Stimulated activated memory B cell treated with anti-CD40 and anti-IgM and Interleukin-4, amounts not matched to agents 10 μg/mL and 1 μg/mL and 100 μg/mL, for 72 hours (primary cell): ENCODE measurements at regions not wholly inside any gene's neighbourhood (a gene's known extent, or its start where the extent isn't known, plus 50 kb on each side); places are given as distances from the start of the nearest gene placed in this dataset.

ENCODE experiments used
- ATAC-seq: fragments of 150-1000 bp; cut with Tn5 transposase; 2 replicates; pipeline ENCODE4 v1.10.0; 2021
- H3K27ac Mint-ChIP-seq: one replicate; pipeline ENCODE4 v1.8.0; 2022; ENCODE audit warnings: mild to moderate bottlenecking, mixed read lengths
- H3K27me3 Mint-ChIP-seq: one replicate; pipeline ENCODE4 v1.8.0; 2022; ENCODE audit warnings: mixed read lengths
- H3K36me3 Mint-ChIP-seq: one replicate; pipeline ENCODE4 v1.8.0; 2022; ENCODE audit warnings: mixed read lengths
- H3K4me1 Mint-ChIP-seq: one replicate; pipeline ENCODE4 v1.8.0; 2022; ENCODE audit warnings: mixed read lengths
- H3K4me3 Mint-ChIP-seq: one replicate; pipeline ENCODE4 v1.8.0; 2022; ENCODE audit warnings: mild to moderate bottlenecking, moderate library complexity, mixed read lengths
- H3K9me3 Mint-ChIP-seq: one replicate; pipeline ENCODE4 v1.8.0; 2022; ENCODE audit warnings: mixed read lengths

DNA sequence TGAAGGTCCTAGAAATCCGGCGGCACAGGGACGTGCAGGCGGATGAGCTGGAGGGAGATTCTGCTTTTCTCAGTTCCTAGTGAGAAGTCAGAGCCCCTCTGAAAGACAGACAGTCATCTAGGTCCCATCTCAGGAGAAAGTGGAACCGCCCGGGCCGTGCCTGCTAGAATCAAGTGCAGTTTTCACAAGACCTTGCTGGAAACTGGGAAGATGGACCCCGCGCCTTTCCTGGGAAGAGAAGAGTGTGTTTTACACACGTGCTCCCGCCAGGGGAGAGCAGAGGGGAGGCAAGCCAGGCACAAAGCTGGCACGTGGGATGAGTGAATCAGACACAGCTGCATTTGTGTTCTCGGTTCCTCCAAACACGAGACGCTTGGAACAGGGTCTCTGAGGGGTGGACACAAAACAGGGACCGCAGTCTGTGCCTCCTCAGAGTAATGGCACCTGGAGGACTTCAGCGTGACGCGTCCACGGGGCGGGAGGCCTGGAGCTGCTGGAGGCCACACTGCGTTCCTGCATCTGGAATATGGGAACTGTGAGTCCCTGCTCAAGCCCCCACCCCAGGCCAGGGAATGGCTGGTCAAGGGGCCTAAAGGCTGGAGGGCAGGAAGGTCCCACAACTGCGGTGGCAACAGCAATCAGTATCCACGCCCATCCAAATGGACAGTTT is 218.3 kb downstream of the BRD1 start:
- peaks cover 12% of the 10 kb centered on the region for H3K9me3 Mint-ChIP-seq
- no peaks in the 10 kb centered on the region for H3K4me1 Mint-ChIP-seq
- no peak for ATAC-seq
- no peaks in the 10 kb centered on the region for H3K27me3 Mint-ChIP-seq
- H3K27ac Mint-ChIP-seq: no peak overlapping the region
- no peak overlapping the region for H3K4me3 Mint-ChIP-seq
- peaks cover 54% of the 10 kb centered on the region for H3K36me3 Mint-ChIP-seq

DNA sequence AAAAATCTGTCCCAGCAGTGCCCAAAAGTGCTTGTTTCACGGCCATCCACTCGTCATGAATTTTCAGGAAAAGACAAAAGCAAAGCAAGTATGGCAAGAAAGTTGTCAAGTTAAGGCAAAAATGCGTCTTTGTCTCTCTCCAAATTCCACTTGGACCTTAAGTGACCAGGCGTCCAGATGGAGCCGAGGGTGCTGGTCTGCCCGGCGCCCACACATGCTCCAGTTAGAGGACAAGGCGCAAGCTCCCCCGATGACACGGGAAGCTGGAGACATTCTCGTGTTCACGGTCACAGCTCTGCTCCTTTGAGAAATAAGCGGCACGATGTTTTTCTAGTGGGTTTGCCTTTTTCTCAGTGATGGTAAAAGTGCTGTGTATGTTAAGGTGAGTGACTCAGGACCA is 219.0 kb downstream of the BRD1 start:
- H3K36me3 Mint-ChIP-seq: peaks cover 54% of the 10 kb centered on the region
- no peak for ATAC-seq
- H3K27ac Mint-ChIP-seq: no peak overlapping the region
- H3K27me3 Mint-ChIP-seq: no peaks in the 10 kb centered on the region
- H3K4me3 Mint-ChIP-seq: no peak overlapping the region
- no peaks in the 10 kb centered on the region for H3K4me1 Mint-ChIP-seq
- H3K9me3 Mint-ChIP-seq: peaks cover 12% of the 10 kb centered on the region

DNA sequence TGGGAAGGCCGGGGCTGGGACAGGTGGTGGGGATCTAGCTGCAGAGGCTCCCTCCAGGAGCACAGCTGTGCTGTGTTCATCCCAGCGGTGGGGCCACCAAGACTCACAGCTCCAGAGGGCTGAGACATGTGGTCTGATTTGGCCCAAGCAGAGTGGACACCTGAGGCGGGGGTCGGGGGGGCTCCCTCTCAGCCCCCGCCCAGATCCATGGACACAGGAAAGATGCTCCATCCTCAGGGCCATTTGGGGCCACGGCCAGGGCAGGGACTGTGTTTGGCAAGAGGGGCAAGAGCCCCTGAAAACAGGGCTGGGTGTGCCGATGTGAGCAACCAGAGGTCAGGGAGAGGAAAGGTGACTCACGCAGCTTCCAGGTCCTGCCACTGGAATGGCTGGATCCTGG is 219.4 kb downstream of the BRD1 start:
- no peaks in the 10 kb centered on the region for H3K4me1 Mint-ChIP-seq
- no peak for ATAC-seq
- H3K9me3 Mint-ChIP-seq: peaks cover 11% of the 10 kb centered on the region
- no peak overlapping the region for H3K27ac Mint-ChIP-seq
- no peak overlapping the region for H3K4me3 Mint-ChIP-seq
- peaks cover 54% of the 10 kb centered on the region for H3K36me3 Mint-ChIP-seq
- H3K27me3 Mint-ChIP-seq: no peaks in the 10 kb centered on the region

DNA sequence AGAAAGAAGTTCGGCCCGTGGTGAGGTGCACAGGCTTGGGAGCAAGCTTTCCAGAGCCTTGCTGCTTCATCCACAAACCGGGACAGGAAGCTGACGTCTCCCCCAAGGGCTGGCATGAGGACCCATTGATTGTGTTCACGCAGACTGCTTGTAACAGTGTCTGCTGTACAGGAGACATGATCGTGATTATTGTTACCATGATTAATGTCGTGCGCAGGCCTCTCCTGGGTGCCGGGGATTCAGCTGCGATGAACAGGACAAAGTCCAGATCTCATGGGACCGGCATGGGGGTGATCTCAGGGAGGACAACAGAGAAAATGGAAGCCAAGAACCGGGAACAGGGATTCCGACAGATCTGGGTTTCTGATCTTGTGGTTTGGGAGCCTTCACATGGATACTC is 219.9 kb downstream of the BRD1 start:
- peaks cover 9% of the 10 kb centered on the region for H3K9me3 Mint-ChIP-seq
- H3K27ac Mint-ChIP-seq: no peak overlapping the region
- H3K4me1 Mint-ChIP-seq: no peaks in the 10 kb centered on the region
- no peak overlapping the region for H3K4me3 Mint-ChIP-seq
- no peak for ATAC-seq
- no peaks in the 10 kb centered on the region for H3K27me3 Mint-ChIP-seq
- peaks cover 54% of the 10 kb centered on the region for H3K36me3 Mint-ChIP-seq

DNA sequence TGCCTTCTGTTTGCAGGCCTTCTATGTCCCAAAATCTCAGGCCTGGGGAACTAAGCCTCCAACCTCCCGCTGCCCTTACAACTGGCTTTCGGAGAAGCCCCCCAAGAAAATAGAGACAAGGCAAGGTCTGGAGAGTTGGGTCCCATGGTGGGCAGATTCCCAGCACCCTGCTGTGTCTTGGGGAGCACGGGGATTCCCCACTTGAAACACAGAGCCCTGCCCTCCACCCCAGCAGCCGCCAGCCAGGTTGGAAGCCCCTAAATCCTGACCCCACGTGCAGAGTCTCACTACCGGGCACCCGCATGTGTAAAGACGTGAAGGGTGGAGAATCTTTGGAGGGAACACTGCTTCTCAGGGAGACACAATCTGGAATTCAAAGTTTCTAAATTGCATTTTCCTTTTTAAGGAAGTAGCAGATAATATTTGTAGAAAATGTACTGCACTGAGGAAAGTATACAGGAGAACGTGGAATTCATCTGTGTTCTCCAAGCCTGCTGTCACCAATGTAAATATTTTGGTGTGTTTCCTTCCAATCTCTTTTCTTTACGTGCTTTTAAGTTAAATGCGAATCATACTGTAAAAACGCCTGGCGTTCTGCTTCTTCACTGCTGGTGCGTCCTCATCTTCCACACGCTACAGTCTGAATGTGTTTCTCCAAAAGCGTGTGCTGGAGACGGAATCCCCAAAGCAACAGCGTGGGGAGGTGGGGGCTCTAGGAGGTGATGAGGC is 220.9 kb downstream of the BRD1 start:
- ATAC-seq: no peak
- Mint-ChIP-seq H3K36me3 (peaks cover 49% of the 10 kb centered on the region), H3K27me3 (no peaks in the 10 kb centered on the region), H3K27ac (no peak overlapping the region), H3K4me3 (no peak overlapping the region), H3K9me3 (peaks cover 9% of the 10 kb centered on the region), H3K4me1 (no peaks in the 10 kb centered on the region)

DNA sequence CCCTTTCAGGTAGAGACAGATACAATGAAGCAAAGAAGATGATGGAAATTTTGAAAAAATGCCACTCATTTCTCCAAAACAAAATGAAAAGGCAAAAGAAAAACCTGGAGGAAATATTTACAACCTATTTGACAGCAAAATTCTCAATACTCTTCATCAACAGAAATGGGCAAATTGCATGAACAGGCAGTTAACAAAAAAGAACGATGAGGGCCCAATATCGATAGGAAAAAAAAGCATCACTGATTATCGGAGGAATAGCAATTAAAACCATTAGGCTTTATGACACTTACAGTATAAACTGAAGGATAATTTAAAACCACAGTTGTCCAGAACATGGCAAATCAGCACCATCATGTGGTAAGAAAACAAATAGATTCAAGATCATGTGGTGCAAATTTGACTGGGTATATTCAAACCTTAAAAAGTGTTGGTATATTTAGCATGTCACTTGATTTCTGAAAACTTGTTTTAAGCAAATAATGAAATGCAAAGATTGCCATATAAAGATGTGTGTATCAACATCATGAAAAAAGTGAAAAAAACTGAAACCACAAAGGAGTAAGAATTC is 222.9 kb downstream of the BRD1 start:
- Mint-ChIP-seq H3K27me3 (no peaks in the 10 kb centered on the region), H3K4me3 (no peak overlapping the region), H3K36me3 (peaks cover 49% of the 10 kb centered on the region), H3K27ac (no peak overlapping the region), H3K4me1 (no peaks in the 10 kb centered on the region), H3K9me3 (peaks cover 9% of the 10 kb centered on the region)
- no peak for ATAC-seq

DNA sequence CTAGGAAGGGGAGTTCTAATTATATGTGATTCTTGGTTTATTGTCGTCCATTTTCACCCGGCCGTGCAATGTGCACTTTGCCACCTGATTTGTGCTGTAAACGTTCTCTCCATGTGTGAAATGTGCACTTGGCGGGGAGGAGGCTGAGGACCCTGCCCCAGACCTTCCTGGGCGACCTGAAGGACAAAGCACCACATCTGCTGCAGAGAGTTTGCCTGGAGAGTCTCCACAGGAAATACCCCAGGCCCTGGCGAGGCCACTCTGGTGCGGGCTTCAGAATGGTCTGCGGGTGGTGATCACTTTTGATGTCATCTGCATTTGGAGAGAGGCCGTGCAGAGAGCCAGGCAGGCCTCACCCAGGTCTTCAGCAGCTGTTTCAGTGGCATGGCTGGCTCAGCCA is 224.7 kb downstream of the BRD1 start:
- no peaks in the 10 kb centered on the region for H3K27me3 Mint-ChIP-seq
- H3K27ac Mint-ChIP-seq: no peak overlapping the region
- H3K9me3 Mint-ChIP-seq: peaks cover 9% of the 10 kb centered on the region
- ATAC-seq: no peak
- H3K36me3 Mint-ChIP-seq: peaks cover 42% of the 10 kb centered on the region
- no peak overlapping the region for H3K4me3 Mint-ChIP-seq
- H3K4me1 Mint-ChIP-seq: no peaks in the 10 kb centered on the region

DNA sequence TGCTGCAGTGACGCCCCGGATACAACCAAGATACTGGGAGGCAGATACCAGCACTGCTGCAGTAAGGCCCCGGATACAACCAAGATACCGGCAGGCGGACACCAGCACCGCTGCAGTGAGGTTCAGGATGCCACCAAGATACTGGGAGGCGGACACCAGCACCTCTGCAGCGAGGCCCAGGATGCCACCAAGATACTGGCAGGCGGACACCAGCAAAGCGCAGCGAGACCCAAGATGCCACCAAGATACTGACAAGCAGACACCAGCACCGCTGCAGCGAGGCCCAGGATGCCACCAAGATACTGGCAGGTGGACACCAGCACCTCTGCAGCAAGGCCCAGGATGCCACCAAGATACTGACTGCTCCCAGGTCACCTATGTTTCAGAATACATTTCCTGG is 225.2 kb downstream of the BRD1 start:
- Mint-ChIP-seq H3K36me3 (peaks cover 37% of the 10 kb centered on the region), H3K27me3 (no peaks in the 10 kb centered on the region), H3K4me3 (no peak overlapping the region), H3K9me3 (peaks cover 9% of the 10 kb centered on the region), H3K27ac (no peak overlapping the region), H3K4me1 (no peaks in the 10 kb centered on the region)
- no peak for ATAC-seq

DNA sequence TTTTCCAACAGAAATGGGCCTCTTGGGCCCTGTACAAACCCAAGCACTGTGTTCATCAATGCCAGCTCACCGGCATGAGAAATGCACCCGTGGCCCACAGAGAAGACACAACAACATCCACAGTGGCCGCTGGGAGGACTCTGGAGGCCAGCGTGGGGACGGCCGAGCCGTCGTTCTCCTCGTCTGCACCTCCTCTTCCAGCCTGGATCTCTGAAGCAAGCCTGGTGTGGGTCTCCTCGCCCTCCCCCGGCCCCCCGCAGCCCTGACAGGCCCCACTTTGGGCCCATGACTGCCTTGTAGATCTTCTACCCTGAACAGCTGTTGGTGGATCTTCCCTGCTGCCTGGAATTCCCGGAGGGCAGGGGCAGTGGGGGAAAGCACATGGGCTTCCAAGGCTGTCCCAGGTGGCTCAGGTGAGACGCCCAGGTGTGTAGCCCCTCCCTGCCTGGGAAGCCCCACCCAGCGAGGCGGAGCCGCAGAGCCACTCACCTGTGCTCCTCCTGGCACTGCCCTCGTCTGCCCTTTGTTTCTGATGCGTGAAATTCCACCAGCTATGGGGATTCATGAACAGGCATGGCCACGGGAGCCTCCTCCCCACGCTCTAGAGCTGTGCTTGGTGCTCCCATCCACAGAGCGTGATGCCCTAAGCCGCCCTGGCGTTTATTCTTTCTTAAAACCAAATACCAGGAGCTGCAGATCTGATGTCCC is 225.9 kb downstream of the BRD1 start:
- Mint-ChIP-seq H3K27ac (no peak overlapping the region), H3K4me3 (no peak overlapping the region), H3K9me3 (peaks cover 9% of the 10 kb centered on the region), H3K36me3 (peaks cover 29% of the 10 kb centered on the region), H3K27me3 (no peaks in the 10 kb centered on the region), H3K4me1 (no peaks in the 10 kb centered on the region)
- ATAC-seq: no peak

DNA sequence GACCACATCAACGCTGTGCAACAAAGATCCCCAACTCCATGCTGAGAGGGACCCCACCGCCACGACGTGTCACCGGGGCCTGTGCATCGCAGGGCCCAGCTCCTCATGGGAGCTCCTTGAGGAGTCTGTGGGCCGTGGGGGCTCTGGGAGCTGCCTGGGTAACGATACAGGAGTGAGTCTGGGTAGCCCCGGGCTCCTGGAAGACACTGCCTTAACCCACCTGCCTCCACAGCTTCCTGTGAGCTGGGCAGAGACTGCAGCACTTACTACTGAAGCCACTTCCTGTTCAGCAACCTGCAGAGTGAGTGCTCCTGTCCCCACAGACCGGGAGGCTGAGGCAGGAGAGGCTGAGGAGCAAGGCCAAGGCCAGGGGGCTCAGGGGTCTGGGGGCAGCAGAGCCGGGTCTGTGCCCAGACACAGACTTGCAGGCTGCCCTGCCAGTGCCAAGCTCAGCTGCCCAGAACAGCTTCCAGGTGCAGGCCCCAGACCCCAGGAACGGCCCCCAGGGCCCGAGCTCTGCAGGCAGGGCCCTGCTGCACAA is 226.7 kb downstream of the BRD1 start:
- Mint-ChIP-seq H3K9me3 (peaks cover 9% of the 10 kb centered on the region), H3K36me3 (peaks cover 29% of the 10 kb centered on the region), H3K27me3 (no peaks in the 10 kb centered on the region), H3K4me1 (no peaks in the 10 kb centered on the region), H3K27ac (no peak overlapping the region), H3K4me3 (no peak overlapping the region)
- no peak for ATAC-seq

DNA sequence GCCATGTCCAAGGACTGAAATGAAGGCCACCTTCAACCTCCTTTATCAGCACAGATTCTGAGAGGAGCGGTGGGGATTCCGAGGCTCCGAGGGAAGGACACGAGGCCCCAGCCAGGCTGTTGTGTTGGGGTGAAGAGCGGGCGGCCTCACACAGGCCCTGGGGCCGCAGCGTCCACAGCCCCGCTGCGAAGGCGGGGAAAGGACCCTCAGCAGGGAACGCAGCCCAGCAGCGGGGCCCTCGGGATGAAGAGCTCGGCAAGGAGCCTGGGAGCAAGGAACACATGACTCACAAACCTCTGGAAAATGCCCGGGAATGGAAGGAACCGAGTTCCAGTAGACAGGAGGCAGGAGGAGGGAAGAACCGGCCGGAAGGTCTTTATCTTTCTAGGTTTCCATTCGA is 227.2 kb downstream of the BRD1 start:
- no peak overlapping the region for H3K4me3 Mint-ChIP-seq
- H3K27ac Mint-ChIP-seq: no peak overlapping the region
- no peak for ATAC-seq
- no peaks in the 10 kb centered on the region for H3K4me1 Mint-ChIP-seq
- H3K9me3 Mint-ChIP-seq: peaks cover 8% of the 10 kb centered on the region
- H3K27me3 Mint-ChIP-seq: no peaks in the 10 kb centered on the region
- H3K36me3 Mint-ChIP-seq: peaks cover 28% of the 10 kb centered on the region

DNA sequence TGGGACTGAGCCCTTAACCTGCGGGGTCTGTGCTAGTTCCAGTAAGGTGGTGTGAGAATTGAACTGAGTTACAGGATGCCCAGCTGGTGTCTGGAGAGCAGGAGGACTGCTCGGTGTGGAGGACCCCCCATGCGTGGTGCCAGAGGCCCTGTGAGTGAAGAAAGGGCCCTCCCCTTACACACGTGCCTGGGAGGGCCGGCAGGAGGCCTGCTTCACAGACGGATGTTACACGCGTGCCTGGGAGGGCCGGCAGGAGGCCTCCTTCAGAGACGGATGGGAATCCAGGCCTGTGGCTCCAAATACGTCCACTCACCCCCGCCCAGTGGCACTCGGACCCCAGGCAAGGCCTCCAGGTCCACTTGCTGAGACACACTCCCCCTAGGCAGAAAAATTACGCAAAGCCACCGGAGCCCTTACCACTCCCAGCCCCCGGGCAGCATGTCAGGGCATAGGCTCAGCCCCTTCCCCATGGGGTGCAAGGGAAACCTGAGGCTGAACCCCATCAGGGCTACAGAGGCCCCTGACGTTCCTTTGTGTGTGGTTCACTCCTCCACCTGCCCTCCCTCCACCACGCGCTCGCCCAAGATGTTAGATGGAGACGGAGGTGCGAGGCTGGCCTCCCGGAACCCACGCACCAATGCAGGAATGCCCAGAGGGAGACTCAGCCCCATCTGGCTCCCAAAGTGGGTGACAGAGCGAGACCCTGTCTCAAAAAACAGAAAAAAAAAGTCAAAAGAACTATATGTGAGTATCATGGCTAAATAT is 227.8 kb downstream of the BRD1 start:
- H3K4me1 Mint-ChIP-seq: no peaks in the 10 kb centered on the region
- peaks cover 22% of the 10 kb centered on the region for H3K36me3 Mint-ChIP-seq
- H3K27me3 Mint-ChIP-seq: no peaks in the 10 kb centered on the region
- H3K27ac Mint-ChIP-seq: no peak overlapping the region
- ATAC-seq: no peak
- peaks cover 4% of the 10 kb centered on the region for H3K9me3 Mint-ChIP-seq
- H3K4me3 Mint-ChIP-seq: no peak overlapping the region

DNA sequence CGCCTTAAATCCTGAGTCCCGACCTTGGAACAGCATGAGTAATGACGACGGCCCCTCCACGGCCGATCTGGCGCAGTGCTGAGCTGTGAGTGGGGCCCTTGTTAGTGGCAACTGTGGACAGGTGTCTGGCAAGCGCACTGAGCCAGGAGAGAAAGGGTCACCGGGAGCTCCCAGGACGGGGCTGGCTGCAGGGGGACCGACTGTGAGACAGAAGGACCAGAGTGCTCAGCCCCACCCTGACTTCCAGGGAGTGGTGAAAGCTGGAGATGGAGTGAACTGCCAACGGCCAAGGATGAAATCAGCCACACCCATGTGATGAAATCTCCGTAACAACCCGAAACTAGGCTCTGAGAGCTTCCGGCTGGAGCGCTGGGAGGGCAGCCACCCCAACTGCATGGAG is 228.6 kb downstream of the BRD1 start:
- Mint-ChIP-seq H3K4me1 (no peaks in the 10 kb centered on the region), H3K27me3 (no peaks in the 10 kb centered on the region)

DNA sequence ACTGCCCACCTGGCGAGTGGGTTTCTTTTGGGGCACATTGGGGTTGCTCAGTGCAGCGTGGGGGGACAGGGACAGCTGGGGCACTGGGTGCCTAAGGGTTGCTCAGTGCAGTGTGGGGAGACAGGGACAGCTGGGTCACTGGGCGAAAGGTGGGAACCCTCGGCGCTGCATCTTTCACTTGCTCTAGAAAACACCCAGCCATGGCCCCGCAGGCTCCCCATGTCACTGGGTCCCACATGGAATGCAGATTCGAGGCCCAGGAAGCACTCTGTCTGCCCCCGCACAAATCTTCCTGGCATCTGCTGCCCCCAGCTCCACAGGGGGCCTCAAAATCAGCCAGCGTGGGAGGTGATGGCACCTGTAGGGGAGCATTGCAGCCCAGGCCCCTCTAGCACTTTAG is 229.3 kb downstream of the BRD1 start:
- Mint-ChIP-seq H3K27me3 (no peaks in the 10 kb centered on the region), H3K4me3 (no peak overlapping the region), H3K4me1 (no peaks in the 10 kb centered on the region), H3K27ac (no peak overlapping the region), H3K9me3 (no peaks in the 10 kb centered on the region), H3K36me3 (peaks cover 7% of the 10 kb centered on the region)
- ATAC-seq: no peak

More for the DNA sequence above, 228.6 kb downstream of the BRD1 start:
- no peak overlapping the region for H3K4me3 Mint-ChIP-seq
- no peak for ATAC-seq
- H3K27ac Mint-ChIP-seq: no peak overlapping the region
- peaks cover 14% of the 10 kb centered on the region for H3K36me3 Mint-ChIP-seq
- no peaks in the 10 kb centered on the region for H3K9me3 Mint-ChIP-seq
